ENCODE measurements at regions not wholly inside any gene's neighbourhood (a gene's known extent, or its start where the extent isn't known, plus 50 kb on each side); places are given as distances from the start of the nearest gene placed in this dataset.
"Not testable (repeated sequence)": the region's sequence is repeated elsewhere in the genome, so short reads cannot be mapped to it uniquely, and the experiment has no call there.

DNA sequence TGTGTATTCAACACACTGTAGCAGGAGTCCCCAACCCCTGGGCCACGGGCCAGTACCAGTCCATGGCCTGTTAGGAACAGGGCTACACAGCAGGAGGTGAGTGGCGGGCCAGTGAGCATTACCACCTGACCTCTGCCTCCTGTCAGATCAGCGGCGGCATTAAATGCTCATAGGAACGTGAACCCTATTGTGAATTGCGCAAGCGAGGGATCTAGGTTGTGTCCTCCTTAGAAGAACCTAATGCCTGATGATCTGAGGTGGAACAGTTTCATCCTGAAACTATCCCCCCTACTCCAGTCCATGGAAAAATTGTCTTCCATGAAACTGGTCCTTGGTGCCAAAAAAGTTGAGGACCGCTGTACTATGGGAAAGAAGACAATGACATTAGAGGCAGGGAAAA is 386.9 kb downstream of the PREX1 start:
- no peaks in the 10 kb centered on the region for H3K36me3 ChIP-seq (ENCODE audit: low read depth)
- ChIA-PET POLR2A (ENCODE audit: unreplicated experiment) (interaction anchor here (0.6 kb wide), 2 partner anchors 434 to 753 kb away, joined by 4 read pairs; no protein-coding TSS in a partner anchor), CTCF (no interaction called here)
- H3K27me3 ChIP-seq (ENCODE audit: insufficient read depth, low read depth): no peaks in the 10 kb centered on the region
- H2AFZ ChIP-seq: no peak overlapping the region
- H3K9me3 ChIP-seq (ENCODE audit: insufficient read depth, low read depth): peaks cover 23% of the 10 kb centered on the region
- no TSS peak for BruUV-seq (replicated peaks)
- intact Hi-C loops (cut with micrococcal nuclease; ENCODE audit: unreplicated experiment): loop anchor here (1.0 kb wide), 1 partner anchor 15 kb away; no protein-coding TSS in a partner anchor
- no peak for DNase-seq
- no peaks in the 10 kb centered on the region for H3F3A ChIP-seq (ENCODE audit: insufficient read depth, low read depth)
- H3K4me3 ChIP-seq: no peak overlapping the region
- H3K27ac ChIP-seq: no peak overlapping the region
- no peaks in the 10 kb centered on the region for H4K20me1 ChIP-seq (ENCODE audit: insufficient read depth)
- no peak overlapping the region for H3K4me2 ChIP-seq
- no peaks in the 10 kb centered on the region for H3K9me2 ChIP-seq (ENCODE audit: insufficient read depth)
- H3K4me1 ChIP-seq (replicated peaks; ENCODE audit: insufficient read depth): no peaks in the 10 kb centered on the region
- no peaks in the 10 kb centered on the region for H3K79me2 ChIP-seq (ENCODE audit: low read depth)
- TF ChIP-seq, protein P1, sequence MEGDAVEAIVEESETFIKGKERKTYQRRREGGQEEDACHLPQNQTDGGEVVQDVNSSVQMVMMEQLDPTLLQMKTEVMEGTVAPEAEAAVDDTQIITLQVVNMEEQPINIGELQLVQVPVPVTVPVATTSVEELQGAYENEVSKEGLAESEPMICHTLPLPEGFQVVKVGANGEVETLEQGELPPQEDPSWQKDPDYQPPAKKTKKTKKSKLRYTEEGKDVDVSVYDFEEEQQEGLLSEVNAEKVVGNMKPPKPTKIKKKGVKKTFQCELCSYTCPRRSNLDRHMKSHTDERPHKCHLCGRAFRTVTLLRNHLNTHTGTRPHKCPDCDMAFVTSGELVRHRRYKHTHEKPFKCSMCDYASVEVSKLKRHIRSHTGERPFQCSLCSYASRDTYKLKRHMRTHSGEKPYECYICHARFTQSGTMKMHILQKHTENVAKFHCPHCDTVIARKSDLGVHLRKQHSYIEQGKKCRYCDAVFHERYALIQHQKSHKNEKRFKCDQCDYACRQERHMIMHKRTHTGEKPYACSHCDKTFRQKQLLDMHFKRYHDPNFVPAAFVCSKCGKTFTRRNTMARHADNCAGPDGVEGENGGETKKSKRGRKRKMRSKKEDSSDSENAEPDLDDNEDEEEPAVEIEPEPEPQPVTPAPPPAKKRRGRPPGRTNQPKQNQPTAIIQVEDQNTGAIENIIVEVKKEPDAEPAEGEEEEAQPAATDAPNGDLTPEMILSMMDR (conservative IDR thresholded peaks at IDR 0.05): no peak
- no peak for TF ChIP-seq EZH2 (IDR thresholded peaks at IDR 0.05; ENCODE audit: low read depth)

DNA sequence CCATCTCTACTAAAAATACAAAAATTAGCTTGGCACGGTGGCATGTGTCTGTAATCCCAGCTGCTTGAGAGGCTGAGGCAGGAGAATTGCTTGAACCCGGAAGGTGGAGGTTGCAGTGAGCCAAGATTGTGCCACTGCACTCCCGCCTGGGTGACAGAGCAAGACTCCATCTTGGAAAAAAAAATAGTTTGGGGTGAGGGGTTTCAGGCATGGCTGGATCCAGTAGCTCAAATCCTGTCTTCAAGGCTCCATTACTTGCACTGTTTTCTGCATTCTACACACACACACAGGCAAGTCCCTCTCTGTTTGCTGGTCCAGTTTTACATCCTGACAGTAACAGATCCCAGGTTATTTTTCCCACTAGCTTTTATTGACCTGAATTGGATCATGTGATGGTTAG is 387.5 kb downstream of the PREX1 start:
- H3K4me2 ChIP-seq; H2AFZ ChIP-seq; H3F3A ChIP-seq (ENCODE audit: insufficient read depth, low read depth); H4K20me1 ChIP-seq (ENCODE audit: insufficient read depth); H3K4me3 ChIP-seq; H3K36me3 ChIP-seq (ENCODE audit: low read depth); CTCF ChIA-PET; H3K9me2 ChIP-seq (ENCODE audit: insufficient read depth); H3K4me1 ChIP-seq (replicated peaks; ENCODE audit: insufficient read depth); BruUV-seq (replicated peaks); intact Hi-C loops (cut with micrococcal nuclease; ENCODE audit: unreplicated experiment); H3K27me3 ChIP-seq (ENCODE audit: insufficient read depth, low read depth); DNase-seq; H3K79me2 ChIP-seq (ENCODE audit: low read depth); H3K27ac ChIP-seq: not testable (repeated sequence)
- H3K9me3 ChIP-seq (ENCODE audit: insufficient read depth, low read depth): peaks cover 23% of the 10 kb centered on the region
- POLR2A ChIA-PET (ENCODE audit: unreplicated experiment): interaction anchor here (0.6 to 0.7 kb wide), 2 partner anchors 174 to 753 kb away, joined by 4 to 7 read pairs; no protein-coding TSS in a partner anchor

DNA sequence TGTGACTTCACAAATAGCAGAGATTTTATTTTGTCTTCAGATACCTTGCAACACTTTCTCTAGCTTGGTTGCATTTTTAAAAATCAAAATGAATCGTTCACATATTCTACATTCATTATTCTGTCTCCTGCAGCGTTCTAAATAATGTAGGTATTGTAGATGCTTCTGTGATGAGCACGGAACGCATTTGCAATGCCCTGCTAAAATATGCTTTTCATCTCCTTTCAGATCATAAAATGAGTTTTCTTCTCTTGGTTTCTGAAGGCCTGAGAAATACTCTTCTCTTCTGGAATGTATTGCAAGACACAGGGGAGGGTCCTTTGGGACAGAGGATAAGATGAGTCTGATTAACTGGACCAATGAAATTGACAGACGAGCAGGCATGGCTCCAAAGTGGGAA is 390.7 kb downstream of the PREX1 start:
- Histone ChIP-seq H3K27ac (no peak overlapping the region), H3K9me3 (ENCODE audit: insufficient read depth, low read depth) (peaks cover 9% of the 10 kb centered on the region), H3F3A (ENCODE audit: insufficient read depth, low read depth) (no peaks in the 10 kb centered on the region), H3K4me3 (no peak overlapping the region), H3K27me3 (ENCODE audit: insufficient read depth, low read depth) (no peaks in the 10 kb centered on the region), H2AFZ (no peak overlapping the region), H3K4me2 (no peak overlapping the region), H3K79me2 (ENCODE audit: low read depth) (no peaks in the 10 kb centered on the region), H4K20me1 (ENCODE audit: insufficient read depth) (no peaks in the 10 kb centered on the region), H3K4me1 (replicated peaks; ENCODE audit: insufficient read depth) (no peaks in the 10 kb centered on the region), H3K36me3 (ENCODE audit: low read depth) (no peaks in the 10 kb centered on the region), H3K9me2 (ENCODE audit: insufficient read depth) (no peaks in the 10 kb centered on the region)
- no peak for DNase-seq
- POLR2A ChIA-PET (ENCODE audit: unreplicated experiment): no interaction called here
- TF ChIP-seq, protein P1 (conservative IDR thresholded peaks at IDR 0.05): no peak
- TF ChIP-seq EZH2 (IDR thresholded peaks at IDR 0.05; ENCODE audit: low read depth): no peak
- CTCF ChIA-PET: no interaction called here
- intact Hi-C loops (cut with micrococcal nuclease; ENCODE audit: unreplicated experiment): no loop called here
- BruUV-seq (replicated peaks): no TSS peak

DNA sequence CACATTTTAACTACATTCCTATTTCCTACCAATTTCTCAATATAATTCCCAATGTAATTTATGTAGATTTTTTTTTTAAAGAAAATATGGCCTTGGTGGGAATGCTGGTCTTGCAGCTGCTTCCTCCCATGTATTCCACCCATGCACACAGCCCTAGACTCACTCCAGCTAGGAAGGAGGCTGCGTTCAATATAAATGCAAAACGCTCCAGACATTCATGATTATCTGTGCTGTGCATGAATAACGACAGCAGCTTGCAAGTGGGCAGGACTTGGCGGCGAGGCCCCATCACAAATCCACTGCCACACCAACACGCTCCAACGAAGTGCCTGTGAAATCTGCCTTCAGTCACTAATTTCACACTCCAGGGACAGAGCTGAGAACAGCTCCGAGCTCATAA is 391.2 kb downstream of the PREX1 start:
- H3K27me3 ChIP-seq (ENCODE audit: insufficient read depth, low read depth); H3K27ac ChIP-seq; H3F3A ChIP-seq (ENCODE audit: insufficient read depth, low read depth); CTCF ChIA-PET; H3K4me1 ChIP-seq (replicated peaks; ENCODE audit: insufficient read depth); H3K4me3 ChIP-seq; BruUV-seq (replicated peaks); H4K20me1 ChIP-seq (ENCODE audit: insufficient read depth); H3K79me2 ChIP-seq (ENCODE audit: low read depth); H3K4me2 ChIP-seq; DNase-seq; intact Hi-C loops (cut with micrococcal nuclease; ENCODE audit: unreplicated experiment); H3K9me2 ChIP-seq (ENCODE audit: insufficient read depth); H3K36me3 ChIP-seq (ENCODE audit: low read depth); H3K9me3 ChIP-seq (ENCODE audit: insufficient read depth, low read depth); H2AFZ ChIP-seq: not testable (repeated sequence)
- POLR2A ChIA-PET (ENCODE audit: unreplicated experiment): interaction anchor here (0.7 kb wide), 1 partner anchor 909 kb away, joined by 14 read pairs; no protein-coding TSS in a partner anchor
